DMS53 (cell line): ENCODE measurements at regions not wholly inside any gene's neighbourhood (a gene's known extent, or its start where the extent isn't known, plus 50 kb on each side); places are given as distances from the start of the nearest gene placed in this dataset.
A peak's percentile ranks its signal among the peaks of the same experiment; 100 is the strongest.
"Not testable (repeated sequence)": the region's sequence is repeated elsewhere in the genome, so short reads cannot be mapped to it uniquely, and the experiment has no call there.

Experiments used
- DNase-seq: peaks from one replicate; lab custom pipeline; 2025; lab: John Stamatoyannopoulos, UW

- DNase-seq, result no peak
These were observed 335.2 kb downstream of the NUP35 start for GRCh38 chr2:183459466-183459865.

GRCh38 chr2:183463821-183464220 lies 339.6 kb downstream of the NUP35 start:
- DNase-seq, result no peak

- no peak for DNase-seq
These were observed 340.8 kb downstream of the NUP35 start for GRCh38 chr2:183465048-183465447.

- DNase-seq, result no peak
These were observed 350.9 kb downstream of the NUP35 start for GRCh38 chr2:183474912-183475695.

GRCh38 chr2:183476490-183476889 lies 352.2 kb downstream of the NUP35 start:
- no peak for DNase-seq

- no peak for DNase-seq
These were observed 353.1 kb downstream of the NUP35 start for GRCh38 chr2:183477296-183477695.

GRCh38 chr2:183478941-183479595 lies 354.8 kb downstream of the NUP35 start:
- not testable (repeated sequence) for DNase-seq

GRCh38 chr2:183487326-183487725 lies 363.1 kb downstream of the NUP35 start:
- no peak for DNase-seq

GRCh38 chr2:183488421-183488820 lies 364.2 kb downstream of the NUP35 start:
- no peak for DNase-seq

- DNase-seq, result no peak
These were observed 366.2 kb downstream of the NUP35 start for GRCh38 chr2:183490489-183490888.

- DNase-seq, result no peak
These were observed 366.7 kb downstream of the NUP35 start for GRCh38 chr2:183490914-183491313.

GRCh38 chr2:183493040-183493439 lies 368.8 kb downstream of the NUP35 start:
- DNase-seq, result no peak

- DNase-seq, result no peak
These were observed 370.8 kb downstream of the NUP35 start for GRCh38 chr2:183495079-183495478.

- DNase-seq, result no peak
These were observed 371.5 kb downstream of the NUP35 start for GRCh38 chr2:183495589-183496267.

GRCh38 chr2:183497861-183498260 lies 373.6 kb downstream of the NUP35 start:
- no peak for DNase-seq

- no peak for DNase-seq
These were observed 381.7 kb downstream of the NUP35 start for GRCh38 chr2:183505911-183506310.

GRCh38 chr2:183511154-183511553 lies 386.9 kb downstream of the NUP35 start:
- no peak for DNase-seq

- DNase-seq, result peak; percentile 23
These were observed 395.3 kb downstream of the NUP35 start for GRCh38 chr2:183519371-183520056.

- no peak for DNase-seq
These were observed 397.7 kb downstream of the NUP35 start for GRCh38 chr2:183521911-183522310.

GRCh38 chr2:183522489-183523266 lies 398.4 kb downstream of the NUP35 start:
- no peak for DNase-seq

GRCh38 chr2:183530333-183530901 lies 406.2 kb downstream of the NUP35 start:
- DNase-seq, result peak; percentile 27
